ENCODE measurements at regions not wholly inside any gene's neighbourhood (a gene's known extent, or its start where the extent isn't known, plus 50 kb on each side); places are given as distances from the start of the nearest gene placed in this dataset.

DNA sequence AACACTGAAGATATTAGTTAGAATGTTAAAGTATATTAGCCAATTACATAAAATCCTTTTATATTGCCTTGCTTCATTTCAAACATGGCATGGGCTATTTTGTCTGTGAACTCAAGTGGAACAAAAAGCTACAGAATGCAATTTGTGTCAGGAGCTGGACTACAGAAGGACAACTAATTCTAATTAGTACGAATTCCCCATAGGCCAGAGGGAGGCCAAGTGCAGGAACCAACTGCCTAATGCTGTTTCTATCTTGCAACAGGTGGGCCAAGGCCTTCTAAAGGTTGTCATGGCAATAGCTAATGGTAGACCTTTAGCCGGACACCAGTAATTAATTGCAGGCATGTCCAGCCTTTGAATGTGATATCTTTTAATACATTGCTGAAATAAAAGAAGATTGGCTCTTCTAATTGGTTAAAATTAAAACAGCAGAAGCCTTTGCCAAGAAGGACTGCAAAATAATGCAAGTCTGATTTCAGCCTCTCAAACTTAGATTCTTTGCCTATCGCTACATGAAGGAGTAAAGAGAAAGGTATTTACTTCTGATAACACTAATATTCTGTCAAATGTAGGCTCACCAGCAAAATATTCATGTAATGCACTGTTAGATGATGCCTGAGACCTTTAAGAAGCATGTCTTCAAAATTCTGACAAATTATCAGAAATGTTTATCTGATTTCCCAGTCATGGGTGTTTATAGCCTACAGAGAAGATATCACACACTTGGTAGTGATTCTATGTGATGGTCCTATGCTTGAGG, 232.1 kb downstream of the LMO4 start:
- no peak for DNase-seq (ENCODE audit: low read depth in 2 of 2)

DNA sequence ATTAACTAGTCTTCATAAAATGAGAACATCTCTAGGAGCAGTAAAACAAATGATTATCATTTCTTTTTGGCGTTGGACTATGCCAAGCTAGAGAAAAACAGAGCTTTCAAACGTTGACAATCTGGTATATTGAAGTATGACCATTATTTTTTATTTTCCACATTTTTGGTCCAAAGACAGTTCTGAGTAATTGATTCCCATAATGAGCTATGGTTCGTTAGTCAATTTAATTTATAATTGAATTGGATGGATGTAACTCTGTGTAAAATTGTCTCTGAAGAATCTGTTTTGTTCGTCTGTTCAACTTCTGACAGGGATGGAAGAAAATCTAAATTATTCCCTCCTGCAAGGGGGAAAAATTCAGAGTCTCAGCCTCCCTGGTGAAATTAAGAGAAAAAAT, 234.5 kb downstream of the LMO4 start:
- DNase-seq (ENCODE audit: low read depth in 2 of 2): no peak

DNA sequence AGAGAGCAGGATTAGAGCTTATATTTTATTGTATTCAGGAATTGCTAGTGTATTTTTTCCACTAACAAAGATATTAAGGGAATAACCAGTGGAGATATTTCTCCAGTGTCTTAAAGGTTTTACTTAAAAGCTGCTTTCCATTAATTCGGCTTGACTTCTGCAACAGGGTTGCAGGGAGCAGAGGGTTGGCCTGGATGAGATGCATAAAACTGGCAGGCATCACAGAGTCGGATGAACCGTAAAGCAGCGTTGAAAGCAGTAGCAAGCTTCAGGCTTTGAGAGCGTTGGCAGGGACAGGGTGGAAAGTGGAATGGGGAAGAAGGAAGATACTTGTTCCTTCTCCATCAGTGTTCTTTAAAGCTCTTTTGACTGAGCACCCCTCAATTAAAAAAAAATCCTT, 237.2 kb downstream of the LMO4 start:
- no peak for DNase-seq (ENCODE audit: low read depth in 2 of 2)

DNA sequence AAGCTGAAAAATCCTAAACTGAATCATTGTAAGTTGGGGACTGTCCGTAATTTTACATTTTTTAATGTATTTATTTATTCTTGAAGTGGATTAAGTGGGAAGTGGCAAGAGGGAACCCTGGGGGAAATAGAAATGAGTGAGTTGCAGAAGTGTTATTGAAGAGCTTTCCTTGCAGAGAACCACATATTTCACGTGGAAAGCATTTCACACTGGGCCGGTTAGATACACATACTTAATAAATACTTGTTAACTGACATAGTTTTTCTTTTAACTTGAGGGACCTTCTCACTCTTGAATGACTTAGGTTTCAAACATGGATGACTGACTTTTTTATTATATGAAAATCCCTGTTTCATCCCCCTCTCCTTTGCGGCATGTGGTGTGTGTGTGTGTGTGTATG, 239.3 kb downstream of the LMO4 start:
- no peak for DNase-seq (ENCODE audit: low read depth in 2 of 2)

DNA sequence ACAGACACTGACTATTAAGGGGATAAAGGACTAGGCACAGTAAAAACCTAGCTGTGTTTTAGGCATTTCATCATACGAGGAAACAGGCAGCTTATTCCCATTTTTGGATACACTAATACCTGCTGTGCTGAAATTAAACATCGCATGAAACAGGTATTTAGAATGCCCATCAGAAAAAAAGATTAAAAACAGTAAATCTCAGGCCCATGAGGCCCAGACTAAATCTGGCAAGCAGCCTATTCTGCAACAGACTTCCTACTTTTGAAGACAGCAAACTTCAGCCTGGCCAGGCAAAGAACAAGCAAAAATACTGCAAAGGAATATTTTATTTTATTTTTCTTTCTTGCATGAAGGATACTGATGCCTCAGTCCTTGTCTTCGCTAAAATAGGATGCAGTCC, 240.2 kb downstream of the LMO4 start:
- no peak for DNase-seq (ENCODE audit: low read depth in 2 of 2)

DNA sequence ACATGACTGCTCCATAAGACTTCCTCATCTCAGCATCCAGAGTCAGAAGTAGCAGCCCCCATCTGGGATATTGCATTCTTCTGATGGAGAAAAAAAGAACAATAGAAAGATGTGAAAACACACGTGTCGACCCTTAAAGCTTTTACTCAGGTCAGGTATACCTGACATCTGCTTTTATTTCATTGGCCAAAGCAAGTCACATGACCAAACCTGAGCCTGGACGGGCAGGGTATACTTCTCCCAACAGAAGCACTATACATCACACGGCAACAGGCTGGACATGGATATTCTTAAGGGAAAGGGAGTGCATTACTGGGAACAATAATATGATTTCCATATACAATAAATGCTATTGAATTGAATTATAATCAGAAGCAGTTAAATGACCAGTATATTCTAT, 243.3 kb downstream of the LMO4 start:
- no peak for DNase-seq (ENCODE audit: low read depth in 2 of 2)

DNA sequence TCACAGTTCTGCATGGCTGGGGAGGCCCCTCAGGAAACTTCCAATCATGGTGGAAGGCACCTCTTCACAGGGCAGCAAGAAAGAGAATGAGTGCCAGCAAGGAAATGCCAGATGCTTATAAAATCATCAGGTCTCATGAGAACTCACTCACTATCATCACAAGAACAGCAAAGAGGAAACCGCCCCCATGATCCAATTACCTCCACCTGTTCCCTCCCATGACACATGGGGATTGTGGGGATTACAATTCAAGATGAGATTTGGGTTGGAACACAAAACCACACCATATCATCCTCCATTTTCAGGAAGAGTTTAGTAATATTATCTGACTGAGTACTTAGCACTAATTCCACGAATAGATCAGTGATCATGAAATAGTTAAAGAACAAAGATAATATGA, 244.2 kb downstream of the LMO4 start:
- DNase-seq (ENCODE audit: low read depth in 2 of 2): no peak

DNA sequence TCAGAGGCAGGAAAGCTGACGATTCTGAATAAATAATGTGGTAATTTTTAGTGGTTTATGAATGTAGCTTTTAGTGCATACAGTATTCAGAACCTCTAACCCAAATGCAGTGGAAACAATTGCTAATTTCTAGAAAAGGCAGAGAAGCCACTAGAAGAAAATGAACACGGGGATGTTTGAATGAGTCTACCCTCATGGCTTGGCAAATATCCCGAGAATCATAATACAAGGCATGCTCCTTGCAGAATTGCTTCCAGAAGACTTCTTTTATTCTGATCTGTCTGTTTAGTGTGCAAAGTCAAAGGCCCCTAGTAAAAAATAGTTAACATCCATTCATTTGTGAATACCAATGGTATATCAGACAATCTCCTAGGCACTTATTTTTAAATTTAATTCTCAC, 246.8 kb downstream of the LMO4 start:
- DNase-seq (ENCODE audit: low read depth in 2 of 2): no peak

DNA sequence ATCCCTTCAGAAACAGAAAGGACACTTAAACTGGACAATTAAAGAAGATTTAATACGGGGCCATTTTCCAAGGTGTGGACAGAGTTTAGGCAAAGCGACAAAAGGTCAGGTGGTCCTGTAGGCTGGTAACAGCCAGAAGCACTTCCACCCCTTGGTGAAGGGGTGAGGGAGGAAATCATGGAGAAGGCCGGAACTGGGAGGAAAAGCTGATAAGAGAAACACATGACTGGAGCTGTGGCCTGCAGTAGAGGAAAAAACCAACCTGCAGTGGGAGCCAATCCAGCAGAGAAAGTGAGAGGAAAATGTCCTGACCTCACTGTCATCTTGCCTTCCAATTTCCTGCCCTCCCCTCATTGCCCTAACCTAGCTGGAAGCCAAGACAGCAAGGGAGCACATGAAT, 249.8 kb downstream of the LMO4 start:
- DNase-seq (ENCODE audit: low read depth in 2 of 2): no peak

DNA sequence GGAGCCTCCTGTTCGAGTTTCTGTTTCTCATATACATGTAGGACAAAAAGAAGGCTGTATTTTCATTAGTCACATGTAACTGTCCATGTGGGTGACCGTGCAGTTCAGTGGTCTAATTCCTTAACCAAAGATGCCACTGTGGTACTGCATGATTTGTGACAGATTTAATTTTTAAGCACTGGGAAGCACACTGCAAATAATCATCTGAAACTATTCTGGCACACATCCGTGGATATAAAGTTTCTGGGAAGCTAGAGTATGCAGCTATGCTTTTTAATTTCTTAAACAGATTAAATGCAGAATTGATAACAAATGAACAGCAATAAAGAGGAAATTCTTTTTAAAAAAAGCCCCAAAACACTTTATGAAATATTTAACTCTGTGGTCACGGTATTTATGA, 254.8 kb downstream of the LMO4 start:
- no peak for DNase-seq (ENCODE audit: low read depth in 2 of 2)

DNA sequence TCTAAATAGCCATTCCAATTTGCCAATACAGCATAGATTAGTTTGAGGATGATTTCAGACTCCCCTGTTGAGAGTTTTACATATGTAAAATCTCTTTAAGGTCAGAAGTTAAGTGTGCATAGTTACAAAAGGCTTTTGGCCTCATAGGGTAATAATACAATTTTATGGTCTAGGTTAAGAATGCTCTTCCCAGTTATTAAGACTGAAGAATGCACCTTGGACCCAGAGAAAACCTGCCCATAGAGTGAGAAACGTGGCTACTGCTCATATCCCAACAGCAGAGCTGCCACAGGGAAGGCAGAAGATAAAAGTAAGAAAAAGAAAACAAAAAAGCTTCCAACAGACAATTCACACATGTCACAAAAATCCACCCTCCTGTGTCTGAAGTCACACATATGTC, 255.9 kb downstream of the LMO4 start:
- DNase-seq (ENCODE audit: low read depth in 2 of 2): no peak

DNA sequence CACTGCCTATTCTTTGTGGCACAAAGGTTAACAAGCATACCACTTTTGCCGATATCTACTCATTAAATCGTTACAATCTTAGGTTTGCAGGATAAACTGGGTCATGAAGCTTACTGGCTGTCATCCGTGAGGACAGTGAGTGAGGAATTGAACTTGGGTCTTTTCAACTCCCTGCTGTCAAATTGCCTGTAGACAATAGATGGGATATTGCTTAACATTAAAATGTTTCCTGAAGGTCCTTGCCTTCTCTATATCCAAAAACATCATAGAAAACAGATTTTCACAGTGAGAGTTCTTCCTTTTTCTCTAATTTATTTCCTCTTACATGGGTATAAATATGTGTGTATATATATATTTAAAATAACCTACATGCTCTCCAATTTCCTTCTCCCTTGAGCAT, 257.8 kb downstream of the LMO4 start:
- no peak for DNase-seq (ENCODE audit: low read depth in 2 of 2)

DNA sequence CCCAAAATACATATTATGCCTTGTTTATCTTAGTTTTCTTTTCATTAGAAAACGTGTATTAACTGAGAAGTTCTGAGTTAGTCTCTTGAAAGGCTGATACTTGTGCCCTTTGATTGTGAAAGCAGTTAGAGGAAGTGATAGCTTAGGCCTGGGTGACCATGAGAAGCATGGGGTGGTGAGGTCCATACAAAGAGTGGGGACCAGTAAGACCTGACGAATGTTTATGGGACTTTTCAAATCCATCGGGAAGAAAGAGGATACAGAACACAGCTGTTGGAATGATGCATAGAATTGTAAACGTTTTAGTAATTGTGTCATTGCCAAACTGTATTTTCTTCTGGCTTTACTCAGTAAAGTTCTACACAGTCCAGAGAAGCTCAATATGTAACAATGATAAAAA, 259.8 kb downstream of the LMO4 start:
- DNase-seq (ENCODE audit: low read depth in 2 of 2): no peak

DNA sequence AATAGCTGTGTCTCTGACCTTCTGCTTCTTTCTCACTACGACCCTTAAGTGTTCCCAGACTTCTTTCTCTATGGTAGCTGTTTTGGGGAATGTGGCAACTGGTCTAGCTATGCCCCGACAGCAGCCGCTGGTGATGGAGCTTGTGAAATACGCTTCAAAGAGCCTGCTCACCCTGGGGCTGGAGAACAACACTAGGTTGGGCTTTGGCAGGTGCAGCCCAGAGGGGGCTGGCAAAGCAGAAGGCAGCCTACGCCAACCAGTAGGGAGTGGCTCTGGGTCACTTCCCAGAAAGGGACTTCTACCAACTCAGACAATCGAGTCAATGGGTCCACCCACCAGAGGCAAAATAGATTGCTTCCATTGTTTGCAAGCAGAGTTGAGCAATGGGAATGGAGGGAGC, 262.8 kb downstream of the LMO4 start:
- no peak for DNase-seq (ENCODE audit: low read depth in 2 of 2)

DNA sequence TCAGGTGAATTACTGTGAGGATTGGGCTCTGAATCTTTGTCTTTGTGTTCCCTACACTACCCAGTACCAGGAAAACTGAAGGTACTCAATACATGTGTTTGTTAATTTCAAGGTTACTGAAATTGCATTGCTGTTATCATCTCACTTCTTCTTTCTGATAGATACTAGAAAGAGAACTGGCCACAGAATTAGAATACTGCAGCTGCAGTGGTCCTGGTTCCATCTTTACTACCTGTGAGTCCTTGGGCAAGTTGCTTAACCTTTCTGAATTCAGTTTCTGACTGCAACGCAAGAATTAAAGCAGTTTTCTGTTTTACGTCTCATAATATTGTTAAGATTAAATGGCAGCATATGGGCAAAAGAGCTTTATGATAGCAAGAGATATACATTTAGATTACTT, 263.5 kb downstream of the LMO4 start:
- DNase-seq (ENCODE audit: low read depth in 2 of 2): no peak

DNA sequence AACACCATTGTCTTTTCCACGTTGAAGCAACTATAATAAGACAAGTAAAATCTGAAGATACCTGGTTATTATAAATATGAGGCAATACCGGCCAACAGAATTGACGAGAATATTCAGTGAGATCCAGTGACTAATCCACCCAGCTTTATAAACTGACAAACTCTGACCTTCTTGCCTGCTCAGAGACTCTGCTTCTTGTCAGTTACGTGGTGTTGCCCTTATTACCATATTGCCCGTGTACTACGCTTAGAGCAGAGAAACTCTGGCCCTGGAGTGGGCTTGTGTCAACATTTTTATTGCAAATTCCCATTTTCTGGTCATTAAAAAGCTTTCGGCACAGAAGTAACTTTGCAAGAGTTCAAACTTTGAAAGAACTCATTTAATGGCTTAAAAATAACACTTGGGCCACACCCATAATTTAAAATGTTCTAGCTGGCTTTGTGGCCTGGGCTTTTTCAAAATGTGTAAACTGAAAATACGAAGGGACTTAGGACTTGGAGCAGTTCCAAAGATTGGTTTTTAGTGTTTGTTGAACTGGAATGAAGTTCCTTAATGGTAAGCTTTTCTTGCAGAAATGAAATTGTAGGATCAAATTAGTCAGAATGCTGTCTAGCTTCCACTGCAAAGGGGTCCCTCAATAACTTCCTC, 266.2 kb downstream of the LMO4 start:
- DNase-seq (ENCODE audit: low read depth in 2 of 2): no peak

DNA sequence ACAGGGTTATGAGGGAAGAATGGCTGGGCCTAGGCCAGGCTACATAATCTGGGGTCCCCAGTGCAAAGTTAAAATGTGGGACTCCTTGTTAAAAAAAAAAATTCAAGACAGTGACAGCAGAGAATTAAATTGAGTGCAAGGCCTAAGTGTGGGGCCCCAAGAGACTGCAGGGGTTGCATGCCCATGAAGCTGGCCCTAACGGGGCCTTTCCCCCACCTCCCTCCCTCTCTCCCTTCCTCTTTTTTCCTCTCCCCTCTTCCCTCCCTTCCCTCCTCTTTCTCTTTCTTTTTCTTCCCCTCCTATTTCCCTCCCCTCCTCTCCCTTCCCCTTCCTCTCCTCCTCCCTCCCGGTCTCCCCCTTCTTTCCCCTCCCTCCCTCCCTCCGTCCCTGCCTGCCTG, 266.7 kb downstream of the LMO4 start:
- DNase-seq (ENCODE audit: low read depth in 2 of 2): no peak

DNA sequence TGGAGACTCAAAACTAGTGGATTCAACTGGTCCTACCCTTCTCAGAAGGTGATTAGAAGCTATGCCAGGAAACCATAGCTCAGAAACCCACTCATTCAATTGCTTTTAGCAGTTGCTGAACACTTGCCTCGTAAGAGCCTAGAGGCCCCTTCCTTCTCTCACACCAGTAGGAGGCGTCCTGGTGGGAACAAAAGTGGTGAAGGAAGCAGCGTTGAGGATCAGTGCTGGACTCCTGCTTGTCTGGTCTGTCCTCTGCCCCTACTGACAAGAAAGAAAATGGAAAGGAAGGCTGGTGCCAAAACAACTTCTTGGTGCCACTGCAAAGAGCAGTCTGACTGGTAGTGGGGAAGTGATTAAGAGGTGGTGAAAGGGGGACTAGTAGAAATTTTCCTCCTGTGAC, 269.7 kb downstream of the LMO4 start:
- DNase-seq (ENCODE audit: low read depth in 2 of 2): peak in 1 of 2 donors; percentile 3

DNA sequence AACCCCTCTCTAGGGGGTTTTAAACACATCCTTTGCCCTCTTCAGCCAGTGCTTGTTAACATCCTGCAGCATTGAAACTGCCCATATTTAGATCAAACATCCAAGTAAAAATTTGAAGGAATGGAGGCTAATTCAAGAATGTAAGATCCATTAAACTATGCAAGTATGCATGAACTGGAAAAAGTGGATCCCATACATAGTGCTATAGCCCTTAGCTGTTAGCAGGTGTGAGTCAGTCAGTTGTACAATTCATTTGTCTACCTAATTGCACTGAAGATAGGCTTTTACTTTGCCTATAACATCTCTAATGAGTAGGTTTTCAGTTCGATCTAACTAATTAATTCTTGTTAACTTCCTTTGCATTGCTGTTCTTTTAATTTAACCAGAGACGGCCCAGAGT, 270.9 kb downstream of the LMO4 start:
- no peak for DNase-seq (ENCODE audit: low read depth in 2 of 2)

DNA sequence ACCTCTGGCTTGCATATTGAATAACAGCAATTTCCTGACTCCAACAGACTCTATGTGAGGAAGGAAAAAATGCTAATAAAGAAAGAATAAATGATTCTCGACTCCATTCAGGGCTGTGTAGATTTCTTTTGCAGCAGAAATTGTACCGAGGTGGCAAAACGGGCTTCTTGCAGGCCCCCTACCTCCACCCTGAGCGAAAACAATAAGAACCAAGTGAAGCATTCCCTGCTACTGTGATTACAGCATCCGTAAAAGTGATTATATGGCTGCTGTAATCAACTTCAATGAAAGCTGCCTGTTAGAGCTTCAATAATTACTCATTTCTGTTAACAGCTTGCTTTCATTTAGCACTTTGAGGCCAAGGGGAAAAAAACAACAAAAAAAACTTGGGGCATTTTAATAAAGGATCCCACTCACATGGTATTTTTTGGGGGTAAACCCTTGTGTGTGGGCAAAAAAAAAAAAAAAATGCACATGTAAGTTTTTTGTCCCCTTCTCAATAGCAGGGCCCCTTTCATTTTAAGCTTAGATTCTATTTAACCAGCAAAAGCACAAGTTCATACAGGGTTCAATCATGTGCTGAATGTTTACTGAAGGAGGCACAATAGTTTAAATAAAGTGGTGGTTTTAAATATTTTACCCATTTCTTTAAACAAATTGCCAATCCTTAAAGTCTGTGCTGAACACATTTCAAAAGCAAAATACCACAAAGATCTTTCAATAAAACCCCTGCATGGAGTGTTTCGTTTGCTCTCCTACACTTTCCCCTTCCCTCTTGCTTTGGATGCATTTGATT, 271.6 kb downstream of the LMO4 start:
- no peak for DNase-seq (ENCODE audit: low read depth in 2 of 2)

DNA sequence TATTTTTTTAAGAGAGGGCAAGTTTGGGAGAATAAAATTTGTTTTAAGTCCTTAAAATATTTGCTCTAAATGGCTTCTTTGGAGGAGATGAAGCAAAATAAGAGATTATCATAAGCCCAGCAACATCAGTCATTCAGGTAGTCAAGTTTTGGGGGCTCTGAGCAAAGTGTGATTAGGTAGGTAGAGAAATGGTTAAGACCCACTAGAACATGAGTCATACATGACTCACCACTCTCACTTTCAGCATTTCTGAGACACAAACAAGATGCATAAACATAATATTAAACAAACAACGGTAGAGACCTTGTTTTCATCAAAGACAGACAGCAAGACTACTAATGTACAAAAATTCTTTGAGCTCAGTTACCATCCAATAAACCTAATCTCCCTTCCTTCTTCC, 272.2 kb downstream of the LMO4 start:
- DNase-seq (ENCODE audit: low read depth in 2 of 2): no peak

DNA sequence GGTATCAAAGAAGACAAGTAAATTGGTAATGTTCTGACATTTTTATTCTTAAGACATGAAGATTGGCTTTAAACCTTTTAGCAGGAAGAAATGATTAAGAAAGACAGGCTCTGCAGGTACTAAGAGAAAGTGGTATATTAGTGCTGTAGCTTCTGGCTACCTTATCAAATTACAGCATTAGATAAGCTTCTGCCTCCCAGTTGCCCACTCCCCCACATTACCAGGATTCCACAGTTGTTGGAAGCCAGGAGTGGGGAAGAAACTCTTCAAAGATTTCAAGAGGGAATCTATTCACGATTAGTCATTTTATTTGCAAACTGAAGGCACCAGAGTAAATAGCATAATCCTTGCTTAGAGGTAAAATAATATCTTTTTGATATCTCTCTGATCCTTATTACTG, 274.9 kb downstream of the LMO4 start:
- no peak for DNase-seq (ENCODE audit: low read depth in 2 of 2)

DNA sequence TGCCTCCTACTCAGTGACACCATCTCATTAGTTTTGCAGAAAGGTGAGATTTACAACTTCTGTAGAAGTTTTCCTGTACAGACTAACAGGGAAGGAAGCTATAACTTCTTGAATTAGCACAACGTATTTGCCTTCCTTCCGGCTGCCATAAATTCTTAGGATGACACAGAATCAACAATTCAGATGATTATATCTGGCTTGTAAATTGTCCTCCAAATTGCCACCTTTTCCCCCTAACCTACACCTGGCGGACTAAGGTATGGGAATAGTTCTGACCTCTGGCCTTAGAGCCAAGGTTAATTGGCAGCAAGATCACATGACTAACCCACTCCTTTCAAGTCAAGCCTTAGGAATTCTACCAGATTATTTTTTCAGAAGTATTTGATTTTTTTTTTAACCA, 284.3 kb downstream of the LMO4 start:
- no peak for DNase-seq (ENCODE audit: low read depth in 2 of 2)
